Cardiac muscle cell (in vitro differentiated cells and primary cell): ENCODE measurements at regions not wholly inside any gene's neighbourhood (a gene's known extent, or its start where the extent isn't known, plus 50 kb on each side); places are given as distances from the start of the nearest gene placed in this dataset.

Experiments used
- DNase-seq, 2 donors: peaks; one replicate each; pipeline versions ENCODE4 v3.0.0 to v3.0.0-alpha.2; 2010 to 2017; ENCODE audit warnings: low read depth in 1 of 2, low spot score in 1 of 2
- H3K27ac ChIP-seq: fragments of 200-600 bp; sonication (generic); 2 replicates; pipeline ENCODE4 v1.5.1; 2016
- H3K27me3 ChIP-seq: fragments of 200-600 bp; sonication (generic); 2 replicates; pipeline ENCODE4 v1.6.0; 2016; ENCODE audit warnings: control low read depth
- H3K36me3 ChIP-seq: fragments of 200-600 bp; sonication (generic); 2 replicates; pipeline ENCODE4 v1.5.1; 2016; ENCODE audit warnings: control low read depth
- H3K4me1 ChIP-seq: fragments of 200-600 bp; sonication (generic); 2 replicates; pipeline ENCODE4 v1.8.1; 2017; ENCODE audit warnings: low read depth, mild to moderate bottlenecking, mixed run types
- H3K4me3 ChIP-seq: fragments of 200-600 bp; sonication (generic); 2 replicates; pipeline ENCODE4 v1.5.1; 2016; ENCODE audit warnings: mild to moderate bottlenecking
- H3K9me3 ChIP-seq: fragments of 200-600 bp; sonication (generic); 2 replicates; pipeline ENCODE4 v1.5.1; 2017; ENCODE audit warnings: low read depth, mild to moderate bottlenecking, control low read depth
- TF ChIP-seq, protein P1 (sequence below): IDR thresholded peaks from 2 replicates; pipeline ENCODE4 v1.5.1; 2012; ENCODE audit warnings: low read depth, mild to moderate bottlenecking, low read length

DNA sequence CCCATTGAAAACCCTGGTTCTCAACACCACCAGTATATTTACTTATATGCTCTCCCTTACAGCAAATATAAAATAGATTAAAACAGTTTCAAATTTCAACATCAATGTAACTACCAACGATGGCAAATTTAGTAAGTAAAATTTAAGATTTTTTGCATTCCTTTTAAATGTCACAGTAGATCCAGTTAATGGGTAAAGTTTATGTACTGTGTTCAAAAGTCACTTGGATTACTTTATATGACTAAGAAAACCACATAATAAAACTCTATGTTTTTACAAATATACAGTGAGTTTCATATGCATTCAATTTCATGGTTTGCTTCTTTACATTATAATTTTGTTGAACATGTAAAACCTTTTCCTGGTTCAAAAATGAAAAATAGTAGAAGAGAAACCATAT lies 364.6 kb downstream of the AASDHPPT start:
- Histone ChIP-seq H3K36me3 (no peaks in the 10 kb centered on the region), H3K4me1 (peaks cover 6% of the 10 kb centered on the region), H3K27ac (no peak overlapping the region), H3K27me3 (no peaks in the 10 kb centered on the region), H3K9me3 (no peaks in the 10 kb centered on the region), H3K4me3 (no peak overlapping the region)
- DNase-seq = no peak
- TF ChIP-seq, protein P1, sequence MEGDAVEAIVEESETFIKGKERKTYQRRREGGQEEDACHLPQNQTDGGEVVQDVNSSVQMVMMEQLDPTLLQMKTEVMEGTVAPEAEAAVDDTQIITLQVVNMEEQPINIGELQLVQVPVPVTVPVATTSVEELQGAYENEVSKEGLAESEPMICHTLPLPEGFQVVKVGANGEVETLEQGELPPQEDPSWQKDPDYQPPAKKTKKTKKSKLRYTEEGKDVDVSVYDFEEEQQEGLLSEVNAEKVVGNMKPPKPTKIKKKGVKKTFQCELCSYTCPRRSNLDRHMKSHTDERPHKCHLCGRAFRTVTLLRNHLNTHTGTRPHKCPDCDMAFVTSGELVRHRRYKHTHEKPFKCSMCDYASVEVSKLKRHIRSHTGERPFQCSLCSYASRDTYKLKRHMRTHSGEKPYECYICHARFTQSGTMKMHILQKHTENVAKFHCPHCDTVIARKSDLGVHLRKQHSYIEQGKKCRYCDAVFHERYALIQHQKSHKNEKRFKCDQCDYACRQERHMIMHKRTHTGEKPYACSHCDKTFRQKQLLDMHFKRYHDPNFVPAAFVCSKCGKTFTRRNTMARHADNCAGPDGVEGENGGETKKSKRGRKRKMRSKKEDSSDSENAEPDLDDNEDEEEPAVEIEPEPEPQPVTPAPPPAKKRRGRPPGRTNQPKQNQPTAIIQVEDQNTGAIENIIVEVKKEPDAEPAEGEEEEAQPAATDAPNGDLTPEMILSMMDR = no peak

DNA sequence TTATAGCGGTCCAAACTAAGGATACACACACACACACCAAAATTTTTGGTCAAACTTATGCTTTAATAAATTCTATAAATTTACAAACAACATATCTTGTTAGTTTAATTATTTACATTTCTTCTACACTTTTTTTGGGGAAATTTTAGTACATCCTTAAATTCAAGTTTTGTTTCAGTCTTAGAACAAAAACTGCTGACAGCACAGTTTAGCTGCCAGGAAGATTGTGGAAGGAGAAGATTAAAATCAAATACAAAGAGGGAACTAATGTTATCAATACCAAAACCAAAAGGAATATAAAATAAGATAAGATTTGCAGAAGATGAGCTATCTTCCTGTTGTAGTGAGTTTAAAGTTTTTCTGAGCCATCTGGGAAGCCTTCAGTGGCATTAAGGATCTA lies 368.8 kb downstream of the AASDHPPT start:
- Histone ChIP-seq H3K27ac (no peak overlapping the region), H3K9me3 (no peaks in the 10 kb centered on the region), H3K4me3 (no peak overlapping the region), H3K4me1 (peaks cover 13% of the 10 kb centered on the region), H3K27me3 (no peaks in the 10 kb centered on the region), H3K36me3 (no peaks in the 10 kb centered on the region)
- no peak for DNase-seq
- TF ChIP-seq, protein P1 = no peak

DNA sequence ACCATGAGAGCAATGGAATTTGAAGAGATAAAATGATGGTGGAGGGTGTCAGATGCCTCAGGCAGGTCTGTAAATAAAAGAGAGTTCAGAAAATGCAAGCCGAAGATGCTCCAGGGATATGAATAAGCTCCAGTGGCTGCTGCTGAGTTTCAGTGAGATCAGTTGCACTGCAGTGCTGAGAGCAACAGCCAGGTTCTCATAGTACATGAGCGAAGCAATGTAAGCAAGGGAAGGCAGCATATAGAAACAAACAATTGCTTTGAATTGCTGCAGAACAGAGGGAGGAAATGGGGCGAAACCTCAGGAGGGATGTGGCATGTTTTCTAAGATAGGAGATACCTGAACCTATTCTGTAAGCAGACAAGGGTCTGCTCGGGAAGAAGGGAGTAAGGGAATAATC lies 369.5 kb downstream of the AASDHPPT start:
- no peaks in the 10 kb centered on the region for H3K36me3 ChIP-seq
- TF ChIP-seq, protein P1 = no peak
- no peak for DNase-seq
- no peaks in the 10 kb centered on the region for H3K9me3 ChIP-seq
- peaks cover 13% of the 10 kb centered on the region for H3K4me1 ChIP-seq
- no peak overlapping the region for H3K27ac ChIP-seq
- H3K27me3 ChIP-seq = no peaks in the 10 kb centered on the region
- no peak overlapping the region for H3K4me3 ChIP-seq

DNA sequence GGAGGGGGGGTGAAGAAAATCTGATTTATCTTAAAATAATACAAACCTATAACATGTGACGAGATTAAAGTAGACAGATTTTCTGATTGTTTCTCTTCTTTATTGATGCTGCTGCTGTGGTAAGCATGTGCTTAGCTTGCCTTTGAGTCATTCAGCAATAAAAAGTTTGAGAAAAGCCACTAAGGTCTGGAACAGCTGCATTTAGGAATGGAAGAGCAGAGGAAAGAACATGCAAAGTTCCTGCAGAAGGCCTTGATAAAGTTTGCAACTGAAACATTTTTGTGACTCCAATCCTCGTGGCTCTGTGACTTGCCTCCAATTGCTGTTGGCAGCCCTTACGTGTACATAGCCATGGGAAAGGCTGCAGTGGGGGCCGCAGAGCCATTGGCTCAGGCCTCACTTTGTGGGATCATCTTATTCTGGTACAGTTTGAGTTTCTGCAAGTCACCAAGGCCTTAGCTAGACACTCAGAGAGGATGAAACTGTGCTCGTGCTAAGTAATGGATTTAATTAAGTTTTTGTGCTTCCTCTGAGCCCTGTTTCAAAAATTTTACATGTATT lies 370.2 kb downstream of the AASDHPPT start:
- TF ChIP-seq, protein P1 = no peak
- Histone ChIP-seq H3K4me3 (no peak overlapping the region), H3K9me3 (no peaks in the 10 kb centered on the region), H3K27ac (no peak overlapping the region), H3K4me1 (peaks cover 13% of the 10 kb centered on the region), H3K36me3 (no peaks in the 10 kb centered on the region), H3K27me3 (no peaks in the 10 kb centered on the region)
- no peak for DNase-seq

DNA sequence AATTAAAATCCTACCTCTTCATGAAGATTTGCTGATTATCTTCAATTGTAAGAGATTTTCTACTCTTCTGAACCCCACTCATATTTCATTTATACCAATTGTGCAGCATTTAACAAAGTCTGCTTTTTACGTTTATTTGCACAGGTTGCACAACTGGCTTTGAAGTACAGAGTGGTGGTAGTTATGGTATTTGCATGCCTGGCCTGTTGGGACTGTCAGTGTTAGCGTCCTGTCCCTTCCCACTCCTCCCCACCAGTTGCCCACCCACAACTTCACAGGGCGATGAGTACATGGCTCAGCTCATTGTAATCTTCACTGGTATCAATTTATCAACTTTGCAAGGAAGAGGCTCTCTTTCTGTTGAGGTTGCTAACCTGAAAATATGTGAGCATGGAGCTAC lies 372.3 kb downstream of the AASDHPPT start:
- Histone ChIP-seq H3K36me3 (no peaks in the 10 kb centered on the region), H3K27me3 (no peaks in the 10 kb centered on the region), H3K9me3 (no peaks in the 10 kb centered on the region), H3K4me3 (no peak overlapping the region), H3K27ac (no peak overlapping the region), H3K4me1 (peaks cover 13% of the 10 kb centered on the region)
- TF ChIP-seq, protein P1 = no peak
- DNase-seq = no peak
